Endothelial cell of umbilical vein (primary cell): ENCODE measurements at regions not wholly inside any gene's neighbourhood (a gene's known extent, or its start where the extent isn't known, plus 50 kb on each side); places are given as distances from the start of the nearest gene placed in this dataset.

Source experiments
- BruUV-seq: library from RNA; stranded (reverse); fragments of 400-500 nt; replicated peaks from 2 replicates; lab custom pipeline; 2021; lab: Mats Ljungman, UMichigan
- CTCF ChIA-PET: fragments of 300-600, 350-600 bp; sonication (Branson Sonifier 250); formaldehyde crosslinking; loops from one replicate; lab custom pipeline; 2021; ENCODE audit warnings: antibody characterized with exemption, inconsistent platforms; lab: Charles Lee
- POLR2A ChIA-PET: fragments of 300-600, 350-600 bp; sonication (Branson Sonifier 250); formaldehyde crosslinking; loops from one replicate; lab custom pipeline; 2021; ENCODE audit warnings: antibody characterized with exemption, inconsistent platforms; lab: Charles Lee
- DNase-seq: peaks from one replicate; pipeline ENCODE4 v3.0.0-alpha.2; 2011; ENCODE audit warnings: low read depth, low spot score
- FAIRE-seq: peaks from 2 replicates; lab custom pipeline; 2011; peaks lifted over from hg19 to GRCh38; lab: Jason Lieb, UNC
- H2AFZ ChIP-seq: 2 replicates; pipeline ENCODE4 v1.6.0; 2012; ENCODE audit warnings: low read depth, low read length, control low read depth, inconsistent platforms
- H3K27ac ChIP-seq: 2 replicates; pipeline ENCODE4 v1.5.1; 2011; ENCODE audit warnings: low read depth, mild to moderate bottlenecking, control low read depth, low read length, moderate library complexity; ENCODE audit not compliant: insufficient read depth
- H3K27me3 ChIP-seq, 2 experiments: 2 replicates each; pipeline versions ENCODE4 v1.6.0 to v1.6.1; 2011; ENCODE audit warnings: low read length in 2 of 2, mixed read lengths in 1 of 2; ENCODE audit not compliant: control insufficient read depth in 2 of 2, insufficient read depth in 2 of 2
- H3K36me3 ChIP-seq, 2 experiments: 2 replicates in 1 of 2; 3 replicates in 1 of 2; pipeline ENCODE4 v1.5.1; 2011; ENCODE audit warnings: low read length in 2 of 2, mild to moderate bottlenecking in 1 of 2, moderate library complexity in 1 of 2; ENCODE audit not compliant: control insufficient read depth in 2 of 2, insufficient read depth in 2 of 2; ENCODE audit errors: extremely low read depth in 1 of 2
- H3K4me1 ChIP-seq: 3 replicates; pipeline ENCODE4 v1.5.1; 2011; ENCODE audit warnings: mild to moderate bottlenecking, low read length; ENCODE audit not compliant: control insufficient read depth, insufficient read depth; ENCODE audit errors: extremely low read depth
- H3K4me2 ChIP-seq: 2 replicates; pipeline ENCODE4 v1.6.1; 2011; ENCODE audit warnings: low read length, control low read depth, mixed read lengths; ENCODE audit not compliant: insufficient read depth
- H3K4me3 ChIP-seq, 3 experiments: fragments of 200-600 bp in 1 of 3; sonication (generic), shearing (Covaris generic) in 1 of 3; replicated peaks in 1 of 3; 2 replicates each; pipeline ENCODE4 v1.5.1; 2011 to 2016; ENCODE audit warnings: control low read depth in 3 of 3, low read length in 3 of 3, mild to moderate bottlenecking in 2 of 3, inconsistent platforms in 1 of 3, low read depth in 1 of 3, moderate library complexity in 1 of 3; ENCODE audit not compliant: insufficient read depth in 1 of 3
- H3K79me2 ChIP-seq: 2 replicates; pipeline ENCODE4 v1.6.0; 2012; ENCODE audit warnings: low read length, inconsistent platforms; ENCODE audit not compliant: control insufficient read depth, insufficient read depth
- H3K9ac ChIP-seq: replicated peaks from 2 replicates; pipeline ENCODE3; 2011; ENCODE audit warnings: low read length, control low read depth; ENCODE audit not compliant: insufficient read depth; ENCODE audit errors: extremely low read depth
- H3K9me1 ChIP-seq: replicated peaks from 3 replicates; pipeline ENCODE4 v1.6.0; 2011; ENCODE audit warnings: mild to moderate bottlenecking, low read length; ENCODE audit not compliant: control insufficient read depth, insufficient read depth; ENCODE audit errors: extremely low read depth
- H3K9me3 ChIP-seq: replicated peaks from 2 replicates; pipeline ENCODE4 v1.5.1; 2012; ENCODE audit warnings: low read length, inconsistent platforms; ENCODE audit not compliant: control insufficient read depth, insufficient read depth
- H4K20me1 ChIP-seq: replicated peaks from 2 replicates; pipeline ENCODE3; 2011; ENCODE audit warnings: mild to moderate bottlenecking, low read length; ENCODE audit not compliant: control insufficient read depth, insufficient read depth; ENCODE audit errors: extremely low read depth
- EZH2 ChIP-seq: IDR thresholded peaks from 2 replicates; pipeline ENCODE4 v1.6.1; 2012; ENCODE audit warnings: borderline replicate concordance, low read depth, mild to moderate bottlenecking, moderate library complexity, low read length, inconsistent platforms; ENCODE audit not compliant: severe bottlenecking
- FOS ChIP-seq: IDR thresholded peaks from 2 replicates; pipeline ENCODE4 v1.6.1; 2011; ENCODE audit warnings: mild to moderate bottlenecking, low read length, moderate library complexity, borderline replicate concordance; ENCODE audit not compliant: insufficient read depth
- GATA2 ChIP-seq: IDR thresholded peaks from 2 replicates; pipeline ENCODE4 v1.7.0; 2011; ENCODE audit warnings: low read depth, mild to moderate bottlenecking, moderate library complexity, mixed read lengths, low read length; ENCODE audit not compliant: insufficient read length, insufficient read depth
- JUN ChIP-seq: IDR thresholded peaks from 2 replicates; pipeline ENCODE4 v1.6.1; 2011; ENCODE audit warnings: borderline replicate concordance, low read depth; ENCODE audit not compliant: insufficient read length, insufficient read depth
- MYC ChIP-seq: IDR thresholded peaks from one replicate; pipeline ENCODE4 v1.6.1; 2011; ENCODE audit warnings: mild to moderate bottlenecking, low read depth, low read length
- POLR2A ChIP-seq: IDR thresholded peaks from 2 replicates; pipeline ENCODE4 v1.6.1; 2012; ENCODE audit warnings: low read depth, mild to moderate bottlenecking, control low read depth, low read length
- POLR2AphosphoS5 ChIP-seq: IDR thresholded peaks from 2 replicates; pipeline ENCODE4 v1.6.1; 2012; ENCODE audit warnings: low read depth, mild to moderate bottlenecking, control low read depth, low read length, moderate library complexity; ENCODE audit not compliant: insufficient read depth
- dilution Hi-C: fragments of 300-500 bp; cut with MboI; formaldehyde crosslinking; loops from one replicate; pipeline ENCODE4 v1.15.0; 2019; ENCODE audit warnings: low sequenced_read_pairs; ENCODE audit not compliant: extremely low pct_ligation_motif_present
- intact Hi-C: fragments of 100-400 bp; cut with micrococcal nuclease; formaldehyde crosslinking; loops from one replicate; pipeline ENCODE4 v1.10.0; 2022
- TF ChIP-seq, protein P1 (sequence below), 2 donors: IDR thresholded peaks; 1 replicate in 1 of 2; 2 replicates in 1 of 2; pipeline ENCODE4 v1.5.1; 2011; ENCODE audit warnings: low read length in 2 of 2, mild to moderate bottlenecking in 2 of 2, moderate library complexity in 2 of 2, control low read depth in 1 of 2, inconsistent platforms in 1 of 2, low read depth in 1 of 2; ENCODE audit not compliant: insufficient read depth in 1 of 2; ENCODE audit errors: extremely low read depth in 1 of 2
- TF ChIP-seq, protein P2 (sequence below): IDR thresholded peaks from 2 replicates; pipeline ENCODE4 v1.6.1; 2011; ENCODE audit not compliant: insufficient read depth, insufficient read length

DNA sequence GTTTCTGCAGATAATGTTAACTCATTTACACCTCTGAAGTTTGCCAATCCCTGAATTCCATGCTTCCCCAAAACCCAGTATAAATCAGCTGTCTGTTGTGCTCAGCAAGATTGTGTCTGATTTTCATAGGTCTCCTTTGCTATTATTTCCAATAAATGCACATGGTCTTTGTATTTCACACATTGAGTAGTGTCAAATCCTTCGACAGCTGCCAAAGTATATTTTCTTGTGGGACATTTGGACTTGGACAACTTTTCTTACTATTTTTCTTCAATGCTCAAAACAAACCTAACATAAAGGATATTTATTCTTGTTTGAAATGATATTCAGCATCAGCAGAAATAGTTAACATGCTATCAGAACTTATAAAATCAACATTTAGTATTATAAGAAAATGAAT lies 406.1 kb upstream of the OR4E1 start:
- H4K20me1 ChIP-seq, result no peaks in the 10 kb centered on the region
- no peaks in the 10 kb centered on the region for H3K4me1 ChIP-seq
- no peaks in the 10 kb centered on the region for H3K9me1 ChIP-seq
- BruUV-seq, result no TSS peak
- peaks cover 0 to 3% of the 10 kb centered on the region in 2 experiments for H3K27me3 ChIP-seq
- ChIA-PET CTCF (interaction anchor here (0.6 to 1.3 kb wide), 2 partner anchors 21 to 39 kb away, joined by 3 read pairs; no protein-coding TSS in a partner anchor), POLR2A (no interaction called here)
- no peak overlapping the region for H3K9ac ChIP-seq
- no peaks in the 10 kb centered on the region for H3K36me3 ChIP-seq
- H3K79me2 ChIP-seq, result no peaks in the 10 kb centered on the region
- H3K4me2 ChIP-seq, result no peak overlapping the region
- intact Hi-C loops, result no loop called here
- no peaks in the 10 kb centered on the region for H3K9me3 ChIP-seq
- H2AFZ ChIP-seq, result no peak overlapping the region
- dilution Hi-C loops, result no loop called here
- TF ChIP-seq, protein P1, sequence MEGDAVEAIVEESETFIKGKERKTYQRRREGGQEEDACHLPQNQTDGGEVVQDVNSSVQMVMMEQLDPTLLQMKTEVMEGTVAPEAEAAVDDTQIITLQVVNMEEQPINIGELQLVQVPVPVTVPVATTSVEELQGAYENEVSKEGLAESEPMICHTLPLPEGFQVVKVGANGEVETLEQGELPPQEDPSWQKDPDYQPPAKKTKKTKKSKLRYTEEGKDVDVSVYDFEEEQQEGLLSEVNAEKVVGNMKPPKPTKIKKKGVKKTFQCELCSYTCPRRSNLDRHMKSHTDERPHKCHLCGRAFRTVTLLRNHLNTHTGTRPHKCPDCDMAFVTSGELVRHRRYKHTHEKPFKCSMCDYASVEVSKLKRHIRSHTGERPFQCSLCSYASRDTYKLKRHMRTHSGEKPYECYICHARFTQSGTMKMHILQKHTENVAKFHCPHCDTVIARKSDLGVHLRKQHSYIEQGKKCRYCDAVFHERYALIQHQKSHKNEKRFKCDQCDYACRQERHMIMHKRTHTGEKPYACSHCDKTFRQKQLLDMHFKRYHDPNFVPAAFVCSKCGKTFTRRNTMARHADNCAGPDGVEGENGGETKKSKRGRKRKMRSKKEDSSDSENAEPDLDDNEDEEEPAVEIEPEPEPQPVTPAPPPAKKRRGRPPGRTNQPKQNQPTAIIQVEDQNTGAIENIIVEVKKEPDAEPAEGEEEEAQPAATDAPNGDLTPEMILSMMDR (IDR thresholded peaks at IDR 0.05; ENCODE audit: extremely low read depth in 1 of 2, insufficient read depth in 1 of 2, low read depth in 1 of 2, low read length in 2 of 2), result no peak
- TF ChIP-seq, protein P2, sequence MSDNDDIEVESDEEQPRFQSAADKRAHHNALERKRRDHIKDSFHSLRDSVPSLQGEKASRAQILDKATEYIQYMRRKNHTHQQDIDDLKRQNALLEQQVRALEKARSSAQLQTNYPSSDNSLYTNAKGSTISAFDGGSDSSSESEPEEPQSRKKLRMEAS, result no peak
- TF ChIP-seq MYC, result no peak
- no peak for TF ChIP-seq JUN
- TF ChIP-seq POLR2AphosphoS5, result no peak
- no peak for TF ChIP-seq FOS
- TF ChIP-seq GATA2, result no peak
- TF ChIP-seq EZH2, result no peak
- TF ChIP-seq POLR2A, result no peak
- DNase-seq, result no peak
- no peak for FAIRE-seq
- H3K4me3 ChIP-seq, result no peak overlapping the region
- H3K27ac ChIP-seq, result no peak overlapping the region
